HFF-Myc (cell line): ENCODE measurements at regions not wholly inside any gene's neighbourhood (a gene's known extent, or its start where the extent isn't known, plus 50 kb on each side); places are given as distances from the start of the nearest gene placed in this dataset.

ENCODE experiments used
- DNase-seq: peaks from one replicate; pipeline ENCODE4 v3.0.0-alpha.2; 2011; ENCODE audit warnings: low read depth; ENCODE audit errors: extremely low read depth
- H3K4me3 ChIP-seq: replicated peaks from 2 replicates; pipeline ENCODE4 v1.5.1; 2011; ENCODE audit warnings: low read depth, mild to moderate bottlenecking, control low read depth, low read length
- TF ChIP-seq, protein P1 (sequence below): IDR thresholded peaks from 2 replicates; pipeline ENCODE4 v1.5.1; 2012; ENCODE audit warnings: mild to moderate bottlenecking, low read depth, low read length, control low read depth; ENCODE audit errors: missing control alignments

DNA sequence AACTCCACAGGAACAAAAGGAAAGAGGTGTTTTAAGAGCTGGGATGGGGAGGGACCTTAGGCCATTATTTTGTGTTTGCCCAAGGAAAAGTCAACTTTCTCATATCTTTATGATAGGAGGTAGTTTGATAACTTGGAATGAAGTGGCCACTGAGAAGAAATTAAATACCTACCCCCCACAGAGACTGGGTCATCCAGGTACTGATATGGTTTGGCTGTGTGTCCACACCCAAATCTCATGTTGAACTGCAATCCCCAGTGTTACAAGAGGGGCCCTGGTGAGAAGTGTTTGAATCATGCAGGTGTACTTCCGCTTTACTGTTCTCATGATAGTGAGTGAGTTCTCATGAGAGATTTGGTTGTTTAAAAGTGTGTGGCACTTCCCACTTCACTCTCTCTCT, 477.9 kb upstream of the KIF2B start:
- H3K4me3 ChIP-seq = no peak overlapping the region
- TF ChIP-seq, protein P1, sequence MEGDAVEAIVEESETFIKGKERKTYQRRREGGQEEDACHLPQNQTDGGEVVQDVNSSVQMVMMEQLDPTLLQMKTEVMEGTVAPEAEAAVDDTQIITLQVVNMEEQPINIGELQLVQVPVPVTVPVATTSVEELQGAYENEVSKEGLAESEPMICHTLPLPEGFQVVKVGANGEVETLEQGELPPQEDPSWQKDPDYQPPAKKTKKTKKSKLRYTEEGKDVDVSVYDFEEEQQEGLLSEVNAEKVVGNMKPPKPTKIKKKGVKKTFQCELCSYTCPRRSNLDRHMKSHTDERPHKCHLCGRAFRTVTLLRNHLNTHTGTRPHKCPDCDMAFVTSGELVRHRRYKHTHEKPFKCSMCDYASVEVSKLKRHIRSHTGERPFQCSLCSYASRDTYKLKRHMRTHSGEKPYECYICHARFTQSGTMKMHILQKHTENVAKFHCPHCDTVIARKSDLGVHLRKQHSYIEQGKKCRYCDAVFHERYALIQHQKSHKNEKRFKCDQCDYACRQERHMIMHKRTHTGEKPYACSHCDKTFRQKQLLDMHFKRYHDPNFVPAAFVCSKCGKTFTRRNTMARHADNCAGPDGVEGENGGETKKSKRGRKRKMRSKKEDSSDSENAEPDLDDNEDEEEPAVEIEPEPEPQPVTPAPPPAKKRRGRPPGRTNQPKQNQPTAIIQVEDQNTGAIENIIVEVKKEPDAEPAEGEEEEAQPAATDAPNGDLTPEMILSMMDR = no peak
- DNase-seq = no peak

DNA sequence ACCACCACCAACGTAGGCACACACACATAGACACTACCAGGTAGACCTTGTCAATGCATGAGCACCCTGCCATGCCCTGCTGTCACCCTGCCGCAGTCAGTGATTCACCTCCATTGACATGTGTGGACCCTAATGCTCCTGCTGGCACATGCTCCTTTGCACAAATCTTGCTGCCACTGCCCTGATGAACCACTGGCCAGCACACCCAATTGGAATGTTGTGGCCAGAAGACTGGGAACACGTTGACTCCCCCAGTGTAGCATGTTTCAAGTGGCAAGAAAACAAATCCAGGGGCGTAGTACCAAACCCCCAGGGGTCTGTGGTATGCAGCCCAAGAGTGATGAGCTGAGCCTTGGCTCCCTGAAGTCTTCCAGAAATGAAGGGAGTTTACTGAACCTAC, 486.4 kb upstream of the KIF2B start:
- H3K4me3 ChIP-seq = no peak overlapping the region
- TF ChIP-seq, protein P1 = no peak
- DNase-seq = no peak

GRCh38 chr17:53335443-53335842, 487.3 kb upstream of the KIF2B start:
- no peak overlapping the region for H3K4me3 ChIP-seq
- TF ChIP-seq, protein P1 = no peak
- DNase-seq = no peak

- no peak for DNase-seq
- TF ChIP-seq, protein P1 = no peak
- no peak overlapping the region for H3K4me3 ChIP-seq
These were observed 492.0 kb upstream of the KIF2B start for GRCh38 chr17:53330756-53331155.

- DNase-seq = no peak
These were observed 501.1 kb upstream of the KIF2B start for GRCh38 chr17:53321651-53322050.

DNA sequence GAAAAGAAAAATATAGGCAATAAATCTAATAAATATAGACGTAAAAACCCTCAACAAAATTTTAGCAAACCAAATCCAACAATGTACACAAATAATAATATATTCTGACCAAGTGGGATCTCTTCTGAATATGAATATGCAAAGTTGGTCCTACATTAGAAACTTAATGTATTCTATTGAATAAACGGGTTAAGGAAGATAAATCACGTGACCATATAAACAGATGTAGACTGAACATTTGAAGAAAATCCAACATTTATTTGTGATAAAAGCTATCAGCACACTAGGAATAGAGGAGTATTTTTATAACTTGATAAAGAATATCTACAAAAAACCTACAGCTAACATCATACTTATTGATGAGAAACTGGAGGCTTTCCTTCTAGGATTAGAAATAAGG, 502.8 kb upstream of the KIF2B start:
- TF ChIP-seq, protein P1 = no peak

More at GRCh38 chr17:53321651-53322050, 501.1 kb upstream of the KIF2B start:
- TF ChIP-seq, protein P1 = no peak
- no peak overlapping the region for H3K4me3 ChIP-seq

GRCh38 chr17:53316988-53317387, 505.7 kb upstream of the KIF2B start:
- DNase-seq = no peak
- TF ChIP-seq, protein P1 = no peak
- H3K4me3 ChIP-seq = no peak overlapping the region

More for the DNA sequence above, 502.8 kb upstream of the KIF2B start:
- H3K4me3 ChIP-seq = no peak overlapping the region
- no peak for DNase-seq
